Panc1 (cell line): ENCODE measurements at regions not wholly inside any gene's neighbourhood (a gene's known extent, or its start where the extent isn't known, plus 50 kb on each side); places are given as distances from the start of the nearest gene placed in this dataset.

Source experiments
- POLR2AphosphoS5 ChIP-seq: IDR thresholded peaks from 2 replicates; pipeline ENCODE4 v1.6.1; 2012; ENCODE audit warnings: mild to moderate bottlenecking, low read depth, low read length, moderate library complexity
- SIN3A ChIP-seq: IDR thresholded peaks from 2 replicates; pipeline ENCODE4 v1.6.1; 2012; ENCODE audit warnings: low read depth, mild to moderate bottlenecking, low read length, moderate library complexity, borderline replicate concordance; ENCODE audit not compliant: insufficient read depth
- TF ChIP-seq, protein P1 (sequence below): fragments of 450-650 bp; IDR thresholded peaks from 2 replicates; pipeline ENCODE4 v1.5.1; 2017; ENCODE audit warnings: mild to moderate bottlenecking
- TF ChIP-seq, protein P2 (sequence below), 2 experiments: IDR thresholded peaks; 2 replicates each; pipeline ENCODE4 v1.6.1; 2011 to 2012; ENCODE audit warnings: low read depth in 2 of 2, control low read depth in 1 of 2, low read length in 1 of 2, mild to moderate bottlenecking in 1 of 2, moderate library complexity in 1 of 2; ENCODE audit not compliant: insufficient read depth in 1 of 2

- TF ChIP-seq, protein P1, sequence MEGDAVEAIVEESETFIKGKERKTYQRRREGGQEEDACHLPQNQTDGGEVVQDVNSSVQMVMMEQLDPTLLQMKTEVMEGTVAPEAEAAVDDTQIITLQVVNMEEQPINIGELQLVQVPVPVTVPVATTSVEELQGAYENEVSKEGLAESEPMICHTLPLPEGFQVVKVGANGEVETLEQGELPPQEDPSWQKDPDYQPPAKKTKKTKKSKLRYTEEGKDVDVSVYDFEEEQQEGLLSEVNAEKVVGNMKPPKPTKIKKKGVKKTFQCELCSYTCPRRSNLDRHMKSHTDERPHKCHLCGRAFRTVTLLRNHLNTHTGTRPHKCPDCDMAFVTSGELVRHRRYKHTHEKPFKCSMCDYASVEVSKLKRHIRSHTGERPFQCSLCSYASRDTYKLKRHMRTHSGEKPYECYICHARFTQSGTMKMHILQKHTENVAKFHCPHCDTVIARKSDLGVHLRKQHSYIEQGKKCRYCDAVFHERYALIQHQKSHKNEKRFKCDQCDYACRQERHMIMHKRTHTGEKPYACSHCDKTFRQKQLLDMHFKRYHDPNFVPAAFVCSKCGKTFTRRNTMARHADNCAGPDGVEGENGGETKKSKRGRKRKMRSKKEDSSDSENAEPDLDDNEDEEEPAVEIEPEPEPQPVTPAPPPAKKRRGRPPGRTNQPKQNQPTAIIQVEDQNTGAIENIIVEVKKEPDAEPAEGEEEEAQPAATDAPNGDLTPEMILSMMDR, result no peak
- no peak for TF ChIP-seq POLR2AphosphoS5
- TF ChIP-seq, protein P2, sequence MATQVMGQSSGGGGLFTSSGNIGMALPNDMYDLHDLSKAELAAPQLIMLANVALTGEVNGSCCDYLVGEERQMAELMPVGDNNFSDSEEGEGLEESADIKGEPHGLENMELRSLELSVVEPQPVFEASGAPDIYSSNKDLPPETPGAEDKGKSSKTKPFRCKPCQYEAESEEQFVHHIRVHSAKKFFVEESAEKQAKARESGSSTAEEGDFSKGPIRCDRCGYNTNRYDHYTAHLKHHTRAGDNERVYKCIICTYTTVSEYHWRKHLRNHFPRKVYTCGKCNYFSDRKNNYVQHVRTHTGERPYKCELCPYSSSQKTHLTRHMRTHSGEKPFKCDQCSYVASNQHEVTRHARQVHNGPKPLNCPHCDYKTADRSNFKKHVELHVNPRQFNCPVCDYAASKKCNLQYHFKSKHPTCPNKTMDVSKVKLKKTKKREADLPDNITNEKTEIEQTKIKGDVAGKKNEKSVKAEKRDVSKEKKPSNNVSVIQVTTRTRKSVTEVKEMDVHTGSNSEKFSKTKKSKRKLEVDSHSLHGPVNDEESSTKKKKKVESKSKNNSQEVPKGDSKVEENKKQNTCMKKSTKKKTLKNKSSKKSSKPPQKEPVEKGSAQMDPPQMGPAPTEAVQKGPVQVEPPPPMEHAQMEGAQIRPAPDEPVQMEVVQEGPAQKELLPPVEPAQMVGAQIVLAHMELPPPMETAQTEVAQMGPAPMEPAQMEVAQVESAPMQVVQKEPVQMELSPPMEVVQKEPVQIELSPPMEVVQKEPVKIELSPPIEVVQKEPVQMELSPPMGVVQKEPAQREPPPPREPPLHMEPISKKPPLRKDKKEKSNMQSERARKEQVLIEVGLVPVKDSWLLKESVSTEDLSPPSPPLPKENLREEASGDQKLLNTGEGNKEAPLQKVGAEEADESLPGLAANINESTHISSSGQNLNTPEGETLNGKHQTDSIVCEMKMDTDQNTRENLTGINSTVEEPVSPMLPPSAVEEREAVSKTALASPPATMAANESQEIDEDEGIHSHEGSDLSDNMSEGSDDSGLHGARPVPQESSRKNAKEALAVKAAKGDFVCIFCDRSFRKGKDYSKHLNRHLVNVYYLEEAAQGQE (IDR thresholded peaks at IDR 0.05; ENCODE audit: insufficient read depth in 1 of 2, low read depth in 2 of 2, low read length in 1 of 2), result no peak
- no peak for TF ChIP-seq SIN3A
These were observed 436.8 kb downstream of the BCL11B start for GRCh38 chr14:98835051-98835824.
